Loucy (cell line): ENCODE measurements at regions not wholly inside any gene's neighbourhood (a gene's known extent, or its start where the extent isn't known, plus 50 kb on each side); places are given as distances from the start of the nearest gene placed in this dataset.

Source experiments
- EZH2phosphoT487 ChIP-seq: fragments of 200-600 bp; IDR thresholded peaks from 2 replicates; pipeline ENCODE4 v1.6.1; 2018; ENCODE audit warnings: antibody characterized with exemption, mild to moderate bottlenecking, moderate library complexity, borderline replicate concordance
- TF ChIP-seq, protein P1 (sequence below): fragments of 200-600 bp; sonication (generic); conservative IDR thresholded peaks from 2 replicates; pipeline ENCODE4 v1.5.1; 2014; ENCODE audit warnings: mild to moderate bottlenecking, antibody characterized with exemption, low read length

DNA sequence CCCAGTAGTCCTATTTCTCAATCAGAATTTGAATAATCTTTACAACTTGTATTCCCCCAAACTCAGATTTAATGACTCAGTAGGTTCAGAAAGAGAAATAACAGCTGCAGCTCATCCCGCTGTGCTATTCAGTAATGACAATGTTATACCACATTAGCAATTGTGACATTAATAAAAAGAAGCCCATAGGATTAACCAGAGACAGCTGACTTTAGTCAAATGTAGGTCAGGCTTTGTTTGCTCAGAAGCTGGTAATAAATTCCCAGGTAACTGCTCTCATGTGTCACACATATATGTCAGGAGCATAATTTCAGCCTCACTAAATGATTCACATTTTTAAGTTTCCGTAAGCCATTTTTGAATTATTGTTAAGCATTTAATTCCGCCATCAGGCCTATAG is 222.0 kb upstream of the UBE2E2 start:
- TF ChIP-seq, protein P1, sequence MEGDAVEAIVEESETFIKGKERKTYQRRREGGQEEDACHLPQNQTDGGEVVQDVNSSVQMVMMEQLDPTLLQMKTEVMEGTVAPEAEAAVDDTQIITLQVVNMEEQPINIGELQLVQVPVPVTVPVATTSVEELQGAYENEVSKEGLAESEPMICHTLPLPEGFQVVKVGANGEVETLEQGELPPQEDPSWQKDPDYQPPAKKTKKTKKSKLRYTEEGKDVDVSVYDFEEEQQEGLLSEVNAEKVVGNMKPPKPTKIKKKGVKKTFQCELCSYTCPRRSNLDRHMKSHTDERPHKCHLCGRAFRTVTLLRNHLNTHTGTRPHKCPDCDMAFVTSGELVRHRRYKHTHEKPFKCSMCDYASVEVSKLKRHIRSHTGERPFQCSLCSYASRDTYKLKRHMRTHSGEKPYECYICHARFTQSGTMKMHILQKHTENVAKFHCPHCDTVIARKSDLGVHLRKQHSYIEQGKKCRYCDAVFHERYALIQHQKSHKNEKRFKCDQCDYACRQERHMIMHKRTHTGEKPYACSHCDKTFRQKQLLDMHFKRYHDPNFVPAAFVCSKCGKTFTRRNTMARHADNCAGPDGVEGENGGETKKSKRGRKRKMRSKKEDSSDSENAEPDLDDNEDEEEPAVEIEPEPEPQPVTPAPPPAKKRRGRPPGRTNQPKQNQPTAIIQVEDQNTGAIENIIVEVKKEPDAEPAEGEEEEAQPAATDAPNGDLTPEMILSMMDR, result no peak
- TF ChIP-seq EZH2phosphoT487, result no peak
